Fibroblast of the conjunctiva (primary cell): ENCODE measurements at regions not wholly inside any gene's neighbourhood (a gene's known extent, or its start where the extent isn't known, plus 50 kb on each side); places are given as distances from the start of the nearest gene placed in this dataset.
A peak's percentile ranks its signal among the peaks of the same experiment; 100 is the strongest.
"Not testable (repeated sequence)": the region's sequence is repeated elsewhere in the genome, so short reads cannot be mapped to it uniquely, and the experiment has no call there.

ENCODE experiments used
- DNase-seq: peaks from one replicate; pipeline ENCODE4 v3.0.0-alpha.2; 2010; ENCODE audit warnings: low read depth

- no peak for DNase-seq
Observed at GRCh38 chr2:236774171-236774570, 204.5 kb downstream of the ACKR3 start.

- no peak for DNase-seq
Observed at GRCh38 chr2:236775511-236775910, 205.9 kb downstream of the ACKR3 start.

- DNase-seq, result no peak
Observed at GRCh38 chr2:236776206-236776605, 206.6 kb downstream of the ACKR3 start.

- peak; percentile 58 for DNase-seq
Observed at GRCh38 chr2:236776695-236777251, 207.1 kb downstream of the ACKR3 start.

GRCh38 chr2:236777408-236777807 is 207.8 kb downstream of the ACKR3 start:
- DNase-seq, result no peak

GRCh38 chr2:236781933-236782816 is 212.6 kb downstream of the ACKR3 start:
- no peak for DNase-seq

- DNase-seq, result peak; percentile 46
Observed at GRCh38 chr2:236782938-236783337, 213.3 kb downstream of the ACKR3 start.

- no peak for DNase-seq
Observed at GRCh38 chr2:236783417-236784020, 213.9 kb downstream of the ACKR3 start.

- DNase-seq, result no peak
Observed at GRCh38 chr2:236785611-236786057, 216.0 kb downstream of the ACKR3 start.

GRCh38 chr2:236786751-236787150 is 217.1 kb downstream of the ACKR3 start:
- DNase-seq, result no peak

- not testable (repeated sequence) for DNase-seq
Observed at GRCh38 chr2:236787376-236787775, 217.8 kb downstream of the ACKR3 start.

- no peak for DNase-seq
Observed at GRCh38 chr2:236787885-236788284, 218.3 kb downstream of the ACKR3 start.

GRCh38 chr2:236790963-236791362 is 221.3 kb downstream of the ACKR3 start:
- DNase-seq, result peak; percentile 67

- DNase-seq, result no peak
Observed at GRCh38 chr2:236793023-236794011, 223.7 kb downstream of the ACKR3 start.

GRCh38 chr2:236794176-236794957 is 224.7 kb downstream of the ACKR3 start:
- DNase-seq, result peak; percentile 41

- peak; percentile 39 for DNase-seq
Observed at GRCh38 chr2:236795169-236795860, 225.7 kb downstream of the ACKR3 start.

GRCh38 chr2:236795861-236796219 is 226.2 kb downstream of the ACKR3 start:
- DNase-seq, result no peak

- no peak for DNase-seq
Observed at GRCh38 chr2:236796236-236796635, 226.6 kb downstream of the ACKR3 start.

GRCh38 chr2:236797411-236797810 is 227.8 kb downstream of the ACKR3 start:
- DNase-seq, result no peak

- no peak for DNase-seq
Observed at GRCh38 chr2:236798491-236798890, 228.9 kb downstream of the ACKR3 start.
